HEK293 (cell line): ENCODE measurements at regions not wholly inside any gene's neighbourhood (a gene's known extent, or its start where the extent isn't known, plus 50 kb on each side); places are given as distances from the start of the nearest gene placed in this dataset.

Source experiments
- CTCF ChIA-PET: fragments of 350-600 bp; formaldehyde crosslinking; extraction: SDS; loops from one replicate; lab custom pipeline; 2021; ENCODE audit warnings: antibody characterized with exemption; lab: Yijun Ruan, JAX
- POLR2A ChIA-PET: fragments of 300-600 bp; formaldehyde crosslinking; extraction: SDS; loops from one replicate; lab custom pipeline; 2020; ENCODE audit warnings: antibody characterized with exemption, inconsistent platforms; lab: Yijun Ruan, JAX
- H3K27ac ChIP-seq: fragments of 200-500 bp; sonication (Bioruptor generic); 2 replicates; pipeline ENCODE4 v1.5.1; 2014; ENCODE audit warnings: low read depth, low read length, control low read depth, inconsistent platforms; ENCODE audit errors: extremely low read depth
- H3K36me3 ChIP-seq, 2 experiments: fragments of 200-500 bp in 1 of 2; sonication (Bioruptor generic) in 1 of 2; 1 replicate in 1 of 2; 2 replicates in 1 of 2; pipeline ENCODE4 v1.5.1; 2014 to 2017; ENCODE audit warnings: inconsistent platforms in 2 of 2, low read length in 2 of 2; ENCODE audit not compliant: control insufficient read depth in 2 of 2, insufficient read depth in 1 of 2
- H3K4me1 ChIP-seq: fragments of 200-500 bp; sonication (Bioruptor generic); 2 replicates; pipeline ENCODE4 v1.5.1; 2014; ENCODE audit warnings: mild to moderate bottlenecking, low read length, inconsistent platforms; ENCODE audit not compliant: control insufficient read depth, insufficient read depth
- H3K4me3 ChIP-seq: 2 replicates; pipeline ENCODE4 v1.5.1; 2011; ENCODE audit warnings: low read depth, mild to moderate bottlenecking, control low read depth, low read length, moderate library complexity
- H3K9me3 ChIP-seq: fragments of 200-500 bp; sonication (Bioruptor generic); 2 replicates; pipeline ENCODE4 v1.5.1; 2014; ENCODE audit warnings: low read depth, low read length, inconsistent platforms; ENCODE audit not compliant: control insufficient read depth, insufficient read depth
- GLI4 ChIP-seq: fragments of 450-650 bp; formaldehyde crosslinking; IDR thresholded peaks from 2 replicates; pipeline ENCODE4 v1.5.1; 2016; ENCODE audit warnings: missing biosample characterization, missing genetic modification characterization
- OSR2 ChIP-seq: fragments of 450-650 bp; formaldehyde crosslinking; IDR thresholded peaks from 2 replicates; pipeline ENCODE4 v1.5.1; 2016; ENCODE audit warnings: missing biosample characterization, missing genetic modification characterization
- SP2 ChIP-seq: fragments of 450-650 bp; formaldehyde crosslinking; IDR thresholded peaks from 2 replicates; pipeline ENCODE4 v1.5.1; 2016; ENCODE audit warnings: missing biosample characterization, missing genetic modification characterization
- ZBTB21 ChIP-seq: fragments of 450-650 bp; formaldehyde crosslinking; IDR thresholded peaks from 2 replicates; pipeline ENCODE4 v1.5.1; 2017; ENCODE audit warnings: missing biosample characterization, missing genetic modification characterization
- ZBTB48 ChIP-seq: fragments of 450-650 bp; formaldehyde crosslinking; IDR thresholded peaks from 2 replicates; pipeline ENCODE4 v1.5.1; 2016; ENCODE audit warnings: missing biosample characterization, missing genetic modification characterization
- ZNF112 ChIP-seq: fragments of 450-650 bp; formaldehyde crosslinking; IDR thresholded peaks from 2 replicates; pipeline ENCODE4 v1.5.0; 2017; ENCODE audit warnings: missing biosample characterization, missing genetic modification characterization
- ZNF138 ChIP-seq: fragments of 450-650 bp; formaldehyde crosslinking; IDR thresholded peaks from 2 replicates; pipeline ENCODE4 v1.5.1; 2016; ENCODE audit warnings: missing biosample characterization, missing genetic modification characterization, borderline replicate concordance
- ZNF146 ChIP-seq: fragments of 450-650 bp; formaldehyde crosslinking; IDR thresholded peaks from 2 replicates; pipeline ENCODE4 v1.5.1; 2016; ENCODE audit warnings: missing biosample characterization, missing genetic modification characterization
- ZNF214 ChIP-seq: fragments of 450-650 bp; formaldehyde crosslinking; IDR thresholded peaks from 2 replicates; pipeline ENCODE4 v1.5.1; 2017; ENCODE audit warnings: missing biosample characterization, mild to moderate bottlenecking, missing genetic modification characterization, borderline replicate concordance
- ZNF324 ChIP-seq: fragments of 450-650 bp; formaldehyde crosslinking; IDR thresholded peaks from 2 replicates; pipeline ENCODE4 v1.5.1; 2016; ENCODE audit warnings: missing biosample characterization, missing genetic modification characterization
- ZNF521 ChIP-seq: fragments of 450-650 bp; formaldehyde crosslinking; IDR thresholded peaks from 2 replicates; pipeline ENCODE4 v1.5.1; 2017; ENCODE audit warnings: missing biosample characterization, mild to moderate bottlenecking, missing genetic modification characterization
- ZNF558 ChIP-seq: fragments of 450-650 bp; formaldehyde crosslinking; IDR thresholded peaks from 2 replicates; pipeline ENCODE4 v1.5.1; 2016; ENCODE audit warnings: missing biosample characterization, missing genetic modification characterization
- ZNF768 ChIP-seq: fragments of 450-650 bp; formaldehyde crosslinking; IDR thresholded peaks from 2 replicates; pipeline ENCODE4 v1.5.1; 2018; ENCODE audit warnings: missing biosample characterization, mild to moderate bottlenecking, missing genetic modification characterization
- TF ChIP-seq, protein P1 (sequence below): fragments of 450-650 bp; IDR thresholded peaks from 2 replicates; pipeline ENCODE4 v1.5.1; 2018; ENCODE audit warnings: missing biosample characterization, mild to moderate bottlenecking, missing genetic modification characterization
- TF ChIP-seq, protein P2 (sequence below): fragments of 450-650 bp; formaldehyde crosslinking; IDR thresholded peaks from 2 replicates; pipeline ENCODE4 v1.5.1; 2016; ENCODE audit warnings: missing biosample characterization, missing genetic modification characterization, low read depth
- TF ChIP-seq, protein P3 (sequence below): fragments of 450-650 bp; formaldehyde crosslinking; IDR thresholded peaks from 2 replicates; pipeline ENCODE4 v1.5.1; 2016; ENCODE audit warnings: missing biosample characterization, missing genetic modification characterization
- TF ChIP-seq, protein P4 (sequence below): fragments of 450-650 bp; formaldehyde crosslinking; IDR thresholded peaks from 2 replicates; pipeline ENCODE4 v1.5.1; 2016; ENCODE audit warnings: missing biosample characterization, missing genetic modification characterization
- TF ChIP-seq, protein P5 (sequence below): fragments of 450-650 bp; formaldehyde crosslinking; IDR thresholded peaks from 2 replicates; pipeline ENCODE4 v1.5.1; 2017; ENCODE audit warnings: missing biosample characterization, missing genetic modification characterization
- TF ChIP-seq, protein P6 (sequence below): fragments of 450-650 bp; formaldehyde crosslinking; conservative IDR thresholded peaks from 2 replicates; pipeline ENCODE4 v1.5.1; 2016; ENCODE audit warnings: low read depth, missing biosample characterization, missing genetic modification characterization

DNA sequence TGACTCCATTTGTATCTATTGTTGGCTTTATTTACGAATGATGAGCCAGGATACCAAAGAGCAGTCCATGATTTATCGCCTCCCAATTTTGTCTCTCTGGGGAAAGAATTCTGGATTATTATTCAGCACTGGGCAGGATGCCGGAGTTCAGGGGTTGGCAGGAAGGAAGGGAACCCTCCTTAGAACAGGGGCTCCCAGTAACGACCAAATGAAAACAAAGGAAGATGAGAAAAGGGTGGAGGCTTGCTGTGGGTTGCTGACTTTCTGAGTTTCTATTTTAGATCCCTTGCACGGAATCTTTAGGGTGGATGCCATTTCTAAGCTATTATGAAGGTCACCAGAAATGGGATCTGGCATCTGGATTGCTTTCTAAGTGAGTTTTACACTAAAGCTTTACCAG is 231.2 kb upstream of the LYPLAL1 start:
- TF ChIP-seq ZNF138 (tag by site-specific recombination) = no peak
- TF ChIP-seq ZNF214 (tag by site-specific recombination) = no peak
- TF ChIP-seq, protein P1, sequence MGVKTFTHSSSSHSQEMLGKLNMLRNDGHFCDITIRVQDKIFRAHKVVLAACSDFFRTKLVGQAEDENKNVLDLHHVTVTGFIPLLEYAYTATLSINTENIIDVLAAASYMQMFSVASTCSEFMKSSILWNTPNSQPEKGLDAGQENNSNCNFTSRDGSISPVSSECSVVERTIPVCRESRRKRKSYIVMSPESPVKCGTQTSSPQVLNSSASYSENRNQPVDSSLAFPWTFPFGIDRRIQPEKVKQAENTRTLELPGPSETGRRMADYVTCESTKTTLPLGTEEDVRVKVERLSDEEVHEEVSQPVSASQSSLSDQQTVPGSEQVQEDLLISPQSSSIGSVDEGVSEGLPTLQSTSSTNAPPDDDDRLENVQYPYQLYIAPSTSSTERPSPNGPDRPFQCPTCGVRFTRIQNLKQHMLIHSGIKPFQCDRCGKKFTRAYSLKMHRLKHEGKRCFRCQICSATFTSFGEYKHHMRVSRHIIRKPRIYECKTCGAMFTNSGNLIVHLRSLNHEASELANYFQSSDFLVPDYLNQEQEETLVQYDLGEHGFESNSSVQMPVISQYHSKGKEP = no peak
- TF ChIP-seq ZNF146 (tag by site-specific recombination) = no peak
- TF ChIP-seq ZNF521 (tag by site-specific recombination) = no peak
- TF ChIP-seq, protein P2, sequence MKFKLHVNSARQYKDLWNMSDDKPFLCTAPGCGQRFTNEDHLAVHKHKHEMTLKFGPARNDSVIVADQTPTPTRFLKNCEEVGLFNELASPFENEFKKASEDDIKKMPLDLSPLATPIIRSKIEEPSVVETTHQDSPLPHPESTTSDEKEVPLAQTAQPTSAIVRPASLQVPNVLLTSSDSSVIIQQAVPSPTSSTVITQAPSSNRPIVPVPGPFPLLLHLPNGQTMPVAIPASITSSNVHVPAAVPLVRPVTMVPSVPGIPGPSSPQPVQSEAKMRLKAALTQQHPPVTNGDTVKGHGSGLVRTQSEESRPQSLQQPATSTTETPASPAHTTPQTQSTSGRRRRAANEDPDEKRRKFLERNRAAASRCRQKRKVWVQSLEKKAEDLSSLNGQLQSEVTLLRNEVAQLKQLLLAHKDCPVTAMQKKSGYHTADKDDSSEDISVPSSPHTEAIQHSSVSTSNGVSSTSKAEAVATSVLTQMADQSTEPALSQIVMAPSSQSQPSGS = no peak
- TF ChIP-seq GLI4 = no peak
- no peak for TF ChIP-seq ZNF768 (tag by site-specific recombination)
- no peak for TF ChIP-seq ZBTB21 (tag by site-specific recombination)
- no peak for TF ChIP-seq ZBTB48 (tag by site-specific recombination)
- TF ChIP-seq, protein P3, sequence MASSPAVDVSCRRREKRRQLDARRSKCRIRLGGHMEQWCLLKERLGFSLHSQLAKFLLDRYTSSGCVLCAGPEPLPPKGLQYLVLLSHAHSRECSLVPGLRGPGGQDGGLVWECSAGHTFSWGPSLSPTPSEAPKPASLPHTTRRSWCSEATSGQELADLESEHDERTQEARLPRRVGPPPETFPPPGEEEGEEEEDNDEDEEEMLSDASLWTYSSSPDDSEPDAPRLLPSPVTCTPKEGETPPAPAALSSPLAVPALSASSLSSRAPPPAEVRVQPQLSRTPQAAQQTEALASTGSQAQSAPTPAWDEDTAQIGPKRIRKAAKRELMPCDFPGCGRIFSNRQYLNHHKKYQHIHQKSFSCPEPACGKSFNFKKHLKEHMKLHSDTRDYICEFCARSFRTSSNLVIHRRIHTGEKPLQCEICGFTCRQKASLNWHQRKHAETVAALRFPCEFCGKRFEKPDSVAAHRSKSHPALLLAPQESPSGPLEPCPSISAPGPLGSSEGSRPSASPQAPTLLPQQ (tag by site-specific recombination) = no peak
- TF ChIP-seq, protein P4, sequence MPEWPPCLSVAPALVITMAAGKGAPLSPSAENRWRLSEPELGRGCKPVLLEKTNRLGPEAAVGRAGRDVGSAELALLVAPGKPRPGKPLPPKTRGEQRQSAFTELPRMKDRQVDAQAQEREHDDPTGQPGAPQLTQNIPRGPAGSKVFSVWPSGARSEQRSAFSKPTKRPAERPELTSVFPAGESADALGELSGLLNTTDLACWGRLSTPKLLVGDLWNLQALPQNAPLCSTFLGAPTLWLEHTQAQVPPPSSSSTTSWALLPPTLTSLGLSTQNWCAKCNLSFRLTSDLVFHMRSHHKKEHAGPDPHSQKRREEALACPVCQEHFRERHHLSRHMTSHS (tag by site-specific recombination) = no peak
- no peak for TF ChIP-seq ZNF112
- TF ChIP-seq, protein P5, sequence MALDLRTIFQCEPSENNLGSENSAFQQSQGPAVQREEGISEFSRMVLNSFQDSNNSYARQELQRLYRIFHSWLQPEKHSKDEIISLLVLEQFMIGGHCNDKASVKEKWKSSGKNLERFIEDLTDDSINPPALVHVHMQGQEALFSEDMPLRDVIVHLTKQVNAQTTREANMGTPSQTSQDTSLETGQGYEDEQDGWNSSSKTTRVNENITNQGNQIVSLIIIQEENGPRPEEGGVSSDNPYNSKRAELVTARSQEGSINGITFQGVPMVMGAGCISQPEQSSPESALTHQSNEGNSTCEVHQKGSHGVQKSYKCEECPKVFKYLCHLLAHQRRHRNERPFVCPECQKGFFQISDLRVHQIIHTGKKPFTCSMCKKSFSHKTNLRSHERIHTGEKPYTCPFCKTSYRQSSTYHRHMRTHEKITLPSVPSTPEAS (tag by site-specific recombination) = no peak
- TF ChIP-seq SP2 = no peak
- TF ChIP-seq ZNF324 (tag by site-specific recombination) = no peak
- TF ChIP-seq, protein P6, sequence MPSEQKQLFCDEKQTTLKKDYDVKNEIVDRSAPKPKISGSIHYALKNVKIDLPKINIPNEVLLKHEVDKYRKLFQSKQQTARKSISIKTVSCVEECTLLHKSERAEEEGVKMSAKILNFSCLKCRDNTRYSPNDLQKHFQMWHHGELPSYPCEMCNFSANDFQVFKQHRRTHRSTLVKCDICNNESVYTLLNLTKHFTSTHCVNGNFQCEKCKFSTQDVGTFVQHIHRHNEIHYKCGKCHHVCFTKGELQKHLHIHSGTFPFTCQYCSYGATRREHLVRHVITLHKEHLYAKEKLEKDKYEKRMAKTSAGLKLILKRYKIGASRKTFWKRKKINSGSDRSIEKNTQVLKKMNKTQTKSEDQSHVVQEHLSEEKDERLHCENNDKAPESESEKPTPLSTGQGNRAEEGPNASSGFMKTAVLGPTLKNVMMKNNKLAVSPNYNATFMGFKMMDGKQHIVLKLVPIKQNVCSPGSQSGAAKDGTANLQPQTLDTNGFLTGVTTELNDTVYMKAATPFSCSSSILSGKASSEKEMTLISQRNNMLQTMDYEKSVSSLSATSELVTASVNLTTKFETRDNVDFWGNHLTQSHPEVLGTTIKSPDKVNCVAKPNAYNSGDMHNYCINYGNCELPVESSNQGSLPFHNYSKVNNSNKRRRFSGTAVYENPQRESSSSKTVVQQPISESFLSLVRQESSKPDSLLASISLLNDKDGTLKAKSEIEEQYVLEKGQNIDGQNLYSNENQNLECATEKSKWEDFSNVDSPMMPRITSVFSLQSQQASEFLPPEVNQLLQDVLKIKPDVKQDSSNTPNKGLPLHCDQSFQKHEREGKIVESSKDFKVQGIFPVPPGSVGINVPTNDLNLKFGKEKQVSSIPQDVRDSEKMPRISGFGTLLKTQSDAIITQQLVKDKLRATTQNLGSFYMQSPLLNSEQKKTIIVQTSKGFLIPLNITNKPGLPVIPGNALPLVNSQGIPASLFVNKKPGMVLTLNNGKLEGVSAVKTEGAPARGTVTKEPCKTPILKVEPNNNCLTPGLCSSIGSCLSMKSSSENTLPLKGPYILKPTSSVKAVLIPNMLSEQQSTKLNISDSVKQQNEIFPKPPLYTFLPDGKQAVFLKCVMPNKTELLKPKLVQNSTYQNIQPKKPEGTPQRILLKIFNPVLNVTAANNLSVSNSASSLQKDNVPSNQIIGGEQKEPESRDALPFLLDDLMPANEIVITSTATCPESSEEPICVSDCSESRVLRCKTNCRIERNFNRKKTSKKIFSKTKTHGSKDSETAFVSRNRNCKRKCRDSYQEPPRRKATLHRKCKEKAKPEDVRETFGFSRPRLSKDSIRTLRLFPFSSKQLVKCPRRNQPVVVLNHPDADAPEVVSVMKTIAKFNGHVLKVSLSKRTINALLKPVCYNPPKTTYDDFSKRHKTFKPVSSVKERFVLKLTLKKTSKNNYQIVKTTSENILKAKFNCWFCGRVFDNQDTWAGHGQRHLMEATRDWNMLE = no peak
- no peak for TF ChIP-seq ZNF558 (tag by site-specific recombination)
- TF ChIP-seq OSR2 = no peak
- Histone ChIP-seq H3K4me3 (no peak overlapping the region), H3K27ac (no peak overlapping the region), H3K4me1 (no peaks in the 10 kb centered on the region), H3K9me3 (no peaks in the 10 kb centered on the region), H3K36me3 (no peaks in the 10 kb centered on the region)
- ChIA-PET CTCF (no interaction called here), POLR2A (no interaction called here)
